ENCODE measurements at regions not wholly inside any gene's neighbourhood (a gene's known extent, or its start where the extent isn't known, plus 50 kb on each side); places are given as distances from the start of the nearest gene placed in this dataset.
"Not testable (repeated sequence)": the region's sequence is repeated elsewhere in the genome, so short reads cannot be mapped to it uniquely, and the experiment has no call there.

GRCh38 chr3:193179332-193180012, 61.5 kb upstream of the PLAAT1 start:
- CTCF ChIA-PET; H3K27me3 ChIP-seq (ENCODE audit: control insufficient read depth in 2 of 2, insufficient read depth in 2 of 2, low read length in 2 of 2); dilution Hi-C loops (cut with MboI; ENCODE audit: extremely low pct_ligation_motif_present, low sequenced_read_pairs); DNase-seq (ENCODE audit: low read depth, low spot score); FAIRE-seq; H3K4me2 ChIP-seq (ENCODE audit: insufficient read depth, low read length); H3K9me1 ChIP-seq (replicated peaks; ENCODE audit: control insufficient read depth, extremely low read depth, insufficient read depth, low read length); BruUV-seq (replicated peaks); H2AFZ ChIP-seq (ENCODE audit: low read depth, low read length); H3K4me3 ChIP-seq (replicated peaks in 1 of 3; ENCODE audit: insufficient read depth in 1 of 3, low read depth in 1 of 3, low read length in 3 of 3); H3K9ac ChIP-seq (replicated peaks; ENCODE audit: extremely low read depth, insufficient read depth, low read length); H3K27ac ChIP-seq (ENCODE audit: insufficient read depth, low read depth, low read length); H4K20me1 ChIP-seq (replicated peaks; ENCODE audit: control insufficient read depth, extremely low read depth, insufficient read depth, low read length); intact Hi-C loops (cut with micrococcal nuclease); H3K9me3 ChIP-seq (replicated peaks; ENCODE audit: control insufficient read depth, insufficient read depth, low read length); POLR2A ChIA-PET; H3K79me2 ChIP-seq (ENCODE audit: control insufficient read depth, insufficient read depth, low read length); H3K4me1 ChIP-seq (ENCODE audit: control insufficient read depth, extremely low read depth, insufficient read depth, low read length); H3K36me3 ChIP-seq (ENCODE audit: control insufficient read depth in 2 of 2, extremely low read depth in 1 of 2, insufficient read depth in 2 of 2, low read length in 2 of 2): not testable (repeated sequence)

GRCh38 chr3:193187070-193187722, 53.8 kb upstream of the PLAAT1 start:
- no peak for TF ChIP-seq GATA2 (IDR thresholded peaks at IDR 0.05; ENCODE audit: insufficient read depth, insufficient read length, low read depth, low read length)
- no peak for TF ChIP-seq POLR2AphosphoS5 (IDR thresholded peaks at IDR 0.05; ENCODE audit: insufficient read depth, low read depth, low read length)
- TF ChIP-seq MAX (IDR thresholded peaks at IDR 0.05; ENCODE audit: insufficient read depth, insufficient read length) = no peak
- TF ChIP-seq POLR2A (IDR thresholded peaks at IDR 0.05; ENCODE audit: low read depth, low read length) = no peak
- no peak for TF ChIP-seq JUN (IDR thresholded peaks at IDR 0.05; ENCODE audit: borderline replicate concordance, insufficient read depth, insufficient read length, low read depth)
- no peaks in the 10 kb centered on the region for H4K20me1 ChIP-seq (replicated peaks; ENCODE audit: control insufficient read depth, extremely low read depth, insufficient read depth, low read length)
- dilution Hi-C loops (cut with MboI; ENCODE audit: extremely low pct_ligation_motif_present, low sequenced_read_pairs) (no loop called here), intact Hi-C loops (cut with micrococcal nuclease) (no loop called here)
- BruUV-seq (replicated peaks) = no TSS peak
- ChIA-PET CTCF (interaction anchor here (1.3 kb wide), 1 partner anchor 374 kb away, joined by 8 read pairs; no protein-coding TSS in a partner anchor), POLR2A (no interaction called here)
- H3K27ac ChIP-seq (ENCODE audit: insufficient read depth, low read depth, low read length) = no peak overlapping the region
- no peaks in the 10 kb centered on the region for H3K36me3 ChIP-seq (ENCODE audit: control insufficient read depth in 2 of 2, extremely low read depth in 1 of 2, insufficient read depth in 2 of 2, low read length in 2 of 2)
- peaks cover 0 to 3% of the 10 kb centered on the region in 2 experiments for H3K27me3 ChIP-seq (ENCODE audit: control insufficient read depth in 2 of 2, insufficient read depth in 2 of 2, low read length in 2 of 2)
- H3K4me3 ChIP-seq (replicated peaks in 1 of 3; ENCODE audit: insufficient read depth in 1 of 3, low read depth in 1 of 3, low read length in 3 of 3) = no peak overlapping the region
- no peaks in the 10 kb centered on the region for H3K4me1 ChIP-seq (ENCODE audit: control insufficient read depth, extremely low read depth, insufficient read depth, low read length)
- DNase-seq (ENCODE audit: low read depth, low spot score) = no peak
- no peaks in the 10 kb centered on the region for H3K9me3 ChIP-seq (replicated peaks; ENCODE audit: control insufficient read depth, insufficient read depth, low read length)
- FAIRE-seq = no peak
- no peak overlapping the region for H3K9ac ChIP-seq (replicated peaks; ENCODE audit: extremely low read depth, insufficient read depth, low read length)
- H3K79me2 ChIP-seq (ENCODE audit: control insufficient read depth, insufficient read depth, low read length) = no peaks in the 10 kb centered on the region
- no peak overlapping the region for H2AFZ ChIP-seq (ENCODE audit: low read depth, low read length)
- H3K4me2 ChIP-seq (ENCODE audit: insufficient read depth, low read length) = no peak overlapping the region
- no peaks in the 10 kb centered on the region for H3K9me1 ChIP-seq (replicated peaks; ENCODE audit: control insufficient read depth, extremely low read depth, insufficient read depth, low read length)
